ENCODE measurements at regions not wholly inside any gene's neighbourhood (a gene's known extent, or its start where the extent isn't known, plus 50 kb on each side); places are given as distances from the start of the nearest gene placed in this dataset.

DNA sequence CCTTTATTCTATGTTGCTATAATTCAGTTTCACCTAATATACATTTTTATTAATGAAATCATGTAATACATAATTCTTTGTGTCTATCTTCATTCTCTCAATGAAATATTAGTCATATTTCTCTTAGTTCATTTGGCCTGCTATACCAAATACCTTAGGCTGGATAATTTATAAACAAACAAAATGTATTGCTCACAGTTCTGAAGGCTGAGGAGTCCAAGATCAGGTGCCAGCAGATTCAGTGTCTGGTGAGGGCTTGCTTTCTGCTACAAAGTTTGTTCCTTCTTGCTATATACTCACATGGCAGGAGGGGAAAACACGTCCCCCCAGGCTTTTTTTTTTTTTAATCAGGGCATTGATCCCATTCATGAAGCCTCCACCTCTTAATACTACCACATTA, 143.4 kb upstream of the GRB10 start:
- intact Hi-C loops (cut with DNase I), result no loop called here

DNA sequence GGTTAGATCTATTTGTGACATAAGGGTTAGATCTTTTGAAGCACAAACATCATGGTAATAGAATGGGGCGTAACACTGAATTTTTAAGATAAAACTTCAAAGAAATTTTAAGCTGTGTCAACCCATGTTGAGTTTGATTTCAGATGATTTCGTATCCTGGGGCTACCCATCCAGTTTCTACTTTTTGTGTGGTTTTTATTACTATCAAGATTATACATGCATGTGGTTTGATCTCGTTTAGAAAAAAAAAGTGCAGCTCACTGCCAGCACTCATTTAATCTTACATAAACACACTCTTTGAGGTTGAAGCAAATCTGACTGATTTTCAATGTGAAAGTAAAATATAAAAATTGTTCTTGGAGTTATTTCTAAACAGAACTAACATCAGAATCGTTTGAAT, 140.8 kb upstream of the GRB10 start:
- Histone ChIP-seq H3K27ac (no peak overlapping the region), H3K27me3 (no peaks in the 10 kb centered on the region), H3K4me3 (no peak overlapping the region), H3K9me3 (no peaks in the 10 kb centered on the region), H3K4me1 (peaks cover 7% of the 10 kb centered on the region), H3K36me3 (replicated peaks in 1 of 2; ENCODE audit: insufficient read depth in 1 of 2, low read depth in 2 of 2) (no peaks in the 10 kb centered on the region)
- intact Hi-C loops (cut with DNase I), result no loop called here
- no peak for TF ChIP-seq POLR2A (IDR thresholded peaks at IDR 0.05)
- TF ChIP-seq, protein P1, sequence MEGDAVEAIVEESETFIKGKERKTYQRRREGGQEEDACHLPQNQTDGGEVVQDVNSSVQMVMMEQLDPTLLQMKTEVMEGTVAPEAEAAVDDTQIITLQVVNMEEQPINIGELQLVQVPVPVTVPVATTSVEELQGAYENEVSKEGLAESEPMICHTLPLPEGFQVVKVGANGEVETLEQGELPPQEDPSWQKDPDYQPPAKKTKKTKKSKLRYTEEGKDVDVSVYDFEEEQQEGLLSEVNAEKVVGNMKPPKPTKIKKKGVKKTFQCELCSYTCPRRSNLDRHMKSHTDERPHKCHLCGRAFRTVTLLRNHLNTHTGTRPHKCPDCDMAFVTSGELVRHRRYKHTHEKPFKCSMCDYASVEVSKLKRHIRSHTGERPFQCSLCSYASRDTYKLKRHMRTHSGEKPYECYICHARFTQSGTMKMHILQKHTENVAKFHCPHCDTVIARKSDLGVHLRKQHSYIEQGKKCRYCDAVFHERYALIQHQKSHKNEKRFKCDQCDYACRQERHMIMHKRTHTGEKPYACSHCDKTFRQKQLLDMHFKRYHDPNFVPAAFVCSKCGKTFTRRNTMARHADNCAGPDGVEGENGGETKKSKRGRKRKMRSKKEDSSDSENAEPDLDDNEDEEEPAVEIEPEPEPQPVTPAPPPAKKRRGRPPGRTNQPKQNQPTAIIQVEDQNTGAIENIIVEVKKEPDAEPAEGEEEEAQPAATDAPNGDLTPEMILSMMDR (IDR thresholded peaks at IDR 0.05), result no peak
- ATAC-seq (no peak), DNase-seq (no peak)
- 47 to 59% methylated on average over 4 of the region's 4 CpGs for WGBS, 2 donors

More for the DNA sequence above, 143.4 kb upstream of the GRB10 start:
- DNase-seq (no peak), ATAC-seq (no peak)
- Histone ChIP-seq H3K9me3 (no peaks in the 10 kb centered on the region), H3K4me3 (no peak overlapping the region), H3K27ac (no peak overlapping the region), H3K36me3 (replicated peaks in 1 of 2; ENCODE audit: insufficient read depth in 1 of 2, low read depth in 2 of 2) (no peaks in the 10 kb centered on the region), H3K27me3 (no peaks in the 10 kb centered on the region), H3K4me1 (peaks cover 9% of the 10 kb centered on the region)
- WGBS, 2 donors, result 55 to 67% methylated on average over 1 of the region's 1 CpG
- TF ChIP-seq POLR2A (IDR thresholded peaks at IDR 0.05), result no peak
- TF ChIP-seq, protein P1 (IDR thresholded peaks at IDR 0.05), result no peak

DNA sequence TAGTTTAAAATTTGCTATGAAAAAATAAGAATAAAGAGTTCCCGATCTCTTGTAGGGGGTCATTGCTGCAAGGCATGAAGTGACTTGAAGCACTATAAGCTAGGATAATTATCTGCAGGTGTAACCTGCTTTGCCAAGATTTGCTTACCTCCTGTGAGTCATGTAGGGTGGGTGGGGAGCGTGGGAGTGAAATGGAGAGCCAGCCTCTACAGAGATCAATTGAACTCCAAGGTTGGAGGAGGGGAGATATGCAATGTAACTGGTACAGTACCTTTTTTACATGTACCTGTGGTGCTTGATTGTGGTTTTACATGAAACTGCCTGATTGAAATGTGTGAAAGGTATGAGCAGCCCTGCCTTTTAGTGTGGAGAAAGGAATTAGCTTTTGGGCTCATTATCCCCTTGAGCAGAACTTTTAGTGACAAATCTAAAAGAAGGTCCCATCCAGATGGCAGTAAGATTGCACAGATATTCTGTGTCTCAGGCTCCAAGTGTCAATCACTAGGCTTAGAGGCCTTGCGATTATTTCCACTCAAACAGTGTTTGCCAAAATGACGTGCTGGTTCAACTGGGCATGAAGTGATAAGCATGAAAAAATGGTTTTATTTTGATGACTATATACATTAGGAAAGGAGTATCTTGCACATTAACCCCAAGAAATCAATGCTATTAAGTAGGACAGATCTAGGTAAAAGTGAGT, 138.6 kb upstream of the GRB10 start:
- DNase-seq (peak in 3 of 4 donors; percentile 8 to 65 (median 28)), ATAC-seq (peak; percentile 47)
- intact Hi-C loops (cut with DNase I), result no loop called here
- Histone ChIP-seq H3K4me1 (peaks cover 7% of the 10 kb centered on the region), H3K4me3 (no peak overlapping the region), H3K36me3 (replicated peaks in 1 of 2; ENCODE audit: insufficient read depth in 1 of 2, low read depth in 2 of 2) (no peaks in the 10 kb centered on the region), H3K27ac (no peak overlapping the region), H3K9me3 (no peaks in the 10 kb centered on the region), H3K27me3 (no peaks in the 10 kb centered on the region)
- WGBS, 2 donors, result 47 to 52% methylated on average over 4 of the region's 4 CpGs
- TF ChIP-seq POLR2A (IDR thresholded peaks at IDR 0.05), result no peak
- TF ChIP-seq, protein P1 (IDR thresholded peaks at IDR 0.05), result no peak

DNA sequence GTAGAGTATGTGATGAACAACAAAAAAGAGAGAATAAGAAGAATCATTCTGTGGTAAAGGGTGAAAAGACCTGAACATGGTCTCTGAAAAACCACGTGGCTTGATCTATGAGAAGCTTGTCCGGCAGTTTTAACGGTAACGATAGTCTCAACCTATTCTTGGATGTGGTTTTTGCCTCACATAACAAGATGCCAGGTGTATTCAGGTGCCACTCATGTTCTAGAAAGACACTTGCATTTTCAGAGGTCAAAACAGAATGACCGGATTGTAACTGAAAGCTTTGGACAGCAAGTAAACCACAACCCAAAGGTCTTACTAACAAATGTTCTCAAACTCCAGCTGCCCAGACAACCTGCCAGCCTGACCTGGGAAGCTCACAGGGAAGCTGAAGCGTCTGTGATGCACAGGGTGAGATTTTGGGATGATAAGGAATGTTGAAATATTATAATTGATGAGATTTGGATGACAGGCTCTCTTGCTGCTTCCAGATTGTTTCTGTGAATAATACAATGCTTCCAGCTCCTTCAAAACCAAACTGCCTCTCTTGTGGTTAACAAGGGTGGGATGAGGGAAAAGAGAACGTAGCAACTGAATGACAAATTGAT, 137.4 kb upstream of the GRB10 start:
- ATAC-seq, result no peak
- H3K4me3 ChIP-seq, result no peak overlapping the region
- H3K9me3 ChIP-seq, result no peaks in the 10 kb centered on the region
- H3K36me3 ChIP-seq (replicated peaks in 1 of 2; ENCODE audit: insufficient read depth in 1 of 2, low read depth in 2 of 2), result no peaks in the 10 kb centered on the region
- peaks cover 7% of the 10 kb centered on the region for H3K4me1 ChIP-seq
- no peaks in the 10 kb centered on the region for H3K27me3 ChIP-seq
- WGBS, 2 donors, result 72 to 86% methylated on average over 7 of the region's 7 CpGs
- intact Hi-C loops (cut with DNase I), result no loop called here
- TF ChIP-seq POLR2A (IDR thresholded peaks at IDR 0.05), result no peak
- TF ChIP-seq, protein P1 (IDR thresholded peaks at IDR 0.05), result no peak
- DNase-seq, result no peak
- no peak overlapping the region for H3K27ac ChIP-seq

DNA sequence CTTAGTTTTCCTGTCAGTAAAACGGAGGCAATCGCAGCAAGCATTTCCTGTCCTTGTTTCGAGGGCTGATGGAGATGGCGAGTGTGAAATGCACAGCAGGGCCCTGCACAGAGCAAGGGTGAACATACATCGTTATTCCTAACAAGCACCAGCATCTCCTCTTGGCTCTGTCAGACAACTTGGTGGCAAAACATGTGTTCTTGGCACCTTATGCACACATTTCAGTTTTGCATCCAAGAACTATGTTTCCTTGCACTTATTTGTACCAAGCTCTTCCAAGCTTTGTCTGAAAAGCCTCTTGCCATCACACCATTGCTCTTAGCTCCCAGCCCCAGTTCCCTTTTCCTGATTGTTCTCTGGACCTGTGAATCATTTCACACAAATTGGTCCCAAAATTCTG, 132.9 kb upstream of the GRB10 start:
- no peak for DNase-seq
- H3K27ac ChIP-seq, result no peak overlapping the region
- no peaks in the 10 kb centered on the region for H3K27me3 ChIP-seq
- intact Hi-C loops (cut with DNase I), result no loop called here
- no peak for ATAC-seq
- no peak overlapping the region for H3K4me3 ChIP-seq
- no peaks in the 10 kb centered on the region for H3K36me3 ChIP-seq (replicated peaks in 1 of 2; ENCODE audit: insufficient read depth in 1 of 2, low read depth in 2 of 2)
- no peaks in the 10 kb centered on the region for H3K9me3 ChIP-seq
- H3K4me1 ChIP-seq, result no peaks in the 10 kb centered on the region
- WGBS, 2 donors, result 83 to 86% methylated on average over 5 of the region's 5 CpGs
- TF ChIP-seq POLR2A (IDR thresholded peaks at IDR 0.05), result no peak
- TF ChIP-seq, protein P1 (IDR thresholded peaks at IDR 0.05), result no peak

Data from body of pancreas (tissue), 4 donors.